SK-N-MC (cell line): ENCODE measurements at regions not wholly inside any gene's neighbourhood (a gene's known extent, or its start where the extent isn't known, plus 50 kb on each side); places are given as distances from the start of the nearest gene placed in this dataset.

Experiments
- EZH2 ChIP-seq: fragments of 200-600 bp; sonication (generic); IDR thresholded peaks from one replicate; pipeline ENCODE4 v1.6.1; 2017; ENCODE audit warnings: antibody characterized with exemption
- FOXP2 ChIP-seq: optimal IDR thresholded peaks from 2 replicates; pipeline ENCODE3; 2011; ENCODE audit warnings: mild to moderate bottlenecking, moderate library complexity; ENCODE audit not compliant: insufficient read depth; ENCODE audit errors: extremely low read length, control extremely low read depth
- POLR2AphosphoS5 ChIP-seq: IDR thresholded peaks from 2 replicates; pipeline ENCODE4 v1.6.1; 2012; ENCODE audit warnings: mild to moderate bottlenecking, low read depth, low read length, borderline replicate concordance

DNA sequence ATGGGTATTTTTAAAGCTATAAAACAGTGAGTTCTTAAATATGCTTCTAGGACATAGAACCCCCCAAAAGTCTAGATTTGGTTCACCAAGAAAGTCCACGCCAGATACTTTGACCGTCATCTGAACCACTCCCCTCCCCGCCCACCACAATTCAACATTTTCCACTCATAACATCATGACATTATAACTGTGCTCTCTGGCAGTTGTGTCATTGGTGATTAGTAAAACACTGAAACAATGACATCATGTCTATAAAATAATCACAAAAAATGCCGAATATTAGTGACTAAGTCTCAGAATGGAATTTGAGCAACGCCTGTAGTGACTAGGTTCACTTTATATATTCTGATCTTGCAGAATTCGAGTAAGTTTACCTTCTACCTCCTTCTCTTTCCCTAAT is 732.3 kb downstream of the FGF9 start:
- TF ChIP-seq POLR2AphosphoS5 (no peak), EZH2 (no peak), FOXP2 (no peak)
